Adrenal gland (tissue), 5 donors: ENCODE measurements at regions not wholly inside any gene's neighbourhood (a gene's known extent, or its start where the extent isn't known, plus 50 kb on each side); places are given as distances from the start of the nearest gene placed in this dataset.

ENCODE experiments used
- CTCF ChIP-seq, 6 experiments: fragments of 450-650 bp in 4 of 6; fragments of 200-600 bp in 2 of 6; sonication (generic) in 1 of 6; IDR thresholded peaks; 1 replicate in 5 of 6; 2 replicates in 1 of 6; pipeline versions ENCODE4 v1.5.1 to v1.8.0; 2016 to 2021; ENCODE audit warnings: antibody characterized with exemption in 6 of 6, mild to moderate bottlenecking in 2 of 6, moderate library complexity in 1 of 6
- POLR2A ChIP-seq, 2 donors: fragments of 450-650 bp; IDR thresholded peaks; one replicate each; pipeline ENCODE4 v1.6.1; 2017; ENCODE audit warnings: antibody characterized with exemption in 2 of 2, mild to moderate bottlenecking in 2 of 2, moderate library complexity in 1 of 2
- donor health status: DM: no; HTN: no; CAD: no.

DNA sequence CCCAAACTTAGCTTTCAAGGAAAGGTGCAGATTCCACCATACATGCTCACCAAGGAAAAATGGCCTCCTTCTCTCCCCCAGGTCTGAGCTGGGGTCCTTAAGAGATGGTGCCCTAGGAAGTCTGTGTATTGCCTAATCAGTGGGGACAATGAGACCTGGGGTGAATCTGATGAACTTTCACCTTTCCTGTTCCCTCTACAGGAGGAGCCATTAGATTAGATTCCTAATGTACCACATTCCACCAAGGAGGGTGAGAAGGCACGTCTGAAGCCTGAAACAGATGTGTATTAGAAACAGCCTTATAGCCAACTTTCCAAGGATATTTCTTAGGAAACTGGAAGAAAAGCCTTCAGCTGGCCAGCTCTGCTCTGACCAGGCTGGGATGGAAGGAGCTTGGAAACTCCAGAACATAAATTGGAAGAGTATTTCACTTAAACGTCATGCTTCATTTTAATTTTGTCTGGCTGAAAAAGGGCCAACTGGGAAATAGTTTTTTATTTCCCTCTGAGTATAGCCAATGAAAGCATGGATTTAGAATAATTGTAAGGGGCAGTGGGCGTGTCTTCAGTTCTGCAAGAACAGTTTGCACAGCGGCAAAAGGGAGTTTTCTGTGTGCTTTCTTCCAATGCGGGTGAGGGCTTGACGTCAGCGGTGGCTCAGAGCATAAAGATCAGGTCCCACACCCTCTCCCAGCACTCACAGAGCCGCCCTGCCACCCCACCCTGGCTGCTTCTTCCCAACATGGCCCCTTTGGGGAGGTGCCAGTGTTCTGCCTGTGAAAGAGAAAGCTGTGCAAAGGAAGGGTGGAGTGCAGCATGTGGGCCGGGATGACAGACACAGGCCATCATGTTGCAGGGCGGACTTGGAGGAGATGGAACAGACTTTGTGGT is 210.9 kb downstream of the ESM1 start:
- no peak for TF ChIP-seq POLR2A (IDR thresholded peaks at IDR 0.05)
- no peak for TF ChIP-seq CTCF (IDR thresholded peaks at IDR 0.05)
